Fibroblast of lung (primary cell): ENCODE measurements at regions not wholly inside any gene's neighbourhood (a gene's known extent, or its start where the extent isn't known, plus 50 kb on each side); places are given as distances from the start of the nearest gene placed in this dataset.

Experiments used
- DNase-seq, 2 donors: peaks; one replicate each; pipeline versions ENCODE4 v3.0.0 to v3.0.0-alpha.2; 2010; ENCODE audit warnings: low read depth in 2 of 2
- H2AFZ ChIP-seq: 2 replicates; pipeline ENCODE4 v1.5.1; 2012; ENCODE audit warnings: low read length, control low read depth, inconsistent platforms
- H3K27ac ChIP-seq: 2 replicates; pipeline ENCODE4 v1.5.1; 2011; ENCODE audit warnings: low read length, control low read depth; ENCODE audit not compliant: insufficient read depth
- H3K27me3 ChIP-seq: 2 replicates; pipeline ENCODE4 v1.5.1; 2011; ENCODE audit warnings: mild to moderate bottlenecking, low read length; ENCODE audit not compliant: control insufficient read depth, insufficient read depth
- H3K36me3 ChIP-seq: 2 replicates; pipeline ENCODE4 v1.5.1; 2011; ENCODE audit warnings: low read length; ENCODE audit not compliant: control insufficient read depth, insufficient read depth
- H3K4me1 ChIP-seq: 2 replicates; pipeline ENCODE4 v1.5.1; 2011; ENCODE audit warnings: low read length; ENCODE audit not compliant: control insufficient read depth, insufficient read depth; ENCODE audit errors: extremely low read depth
- H3K4me2 ChIP-seq: 2 replicates; pipeline ENCODE4 v1.5.1; 2011; ENCODE audit warnings: low read length, control low read depth; ENCODE audit not compliant: insufficient read depth; ENCODE audit errors: extremely low read depth
- H3K4me3 ChIP-seq, 4 experiments: fragments of 200-600 bp in 1 of 4; sonication (generic) in 1 of 4; replicated peaks in 1 of 4; 2 replicates each; pipeline ENCODE4 v1.5.1; 2011 to 2016; ENCODE audit warnings: low read length in 4 of 4, low read depth in 3 of 4, mild to moderate bottlenecking in 3 of 4, control low read depth in 2 of 4, inconsistent platforms in 1 of 4, mixed read lengths in 1 of 4; ENCODE audit not compliant: insufficient read depth in 1 of 4; ENCODE audit errors: control extremely low read depth in 1 of 4
- H3K79me2 ChIP-seq: 2 replicates; pipeline ENCODE4 v1.5.1; 2012; ENCODE audit warnings: mild to moderate bottlenecking, low read length, inconsistent platforms; ENCODE audit not compliant: control insufficient read depth, insufficient read depth
- H3K9ac ChIP-seq: 2 replicates; pipeline ENCODE4 v1.5.1; 2011; ENCODE audit warnings: mild to moderate bottlenecking, low read length, control low read depth; ENCODE audit not compliant: insufficient read depth
- H3K9me3 ChIP-seq: 2 replicates; pipeline ENCODE4 v1.5.1; 2012; ENCODE audit warnings: low read depth, low read length; ENCODE audit not compliant: control insufficient read depth, insufficient read depth
- H4K20me1 ChIP-seq: 2 replicates; pipeline ENCODE4 v1.5.1; 2011; ENCODE audit warnings: low read length; ENCODE audit not compliant: control insufficient read depth, insufficient read depth; ENCODE audit errors: extremely low read depth
- CTCF ChIP-seq, 2 donors: IDR thresholded peaks in 1 of 2; conservative IDR thresholded peaks in 1 of 2; 1 replicate in 1 of 2; 2 replicates in 1 of 2; pipeline ENCODE4 v1.5.1; 2011 to 2012; ENCODE audit warnings: low read length in 2 of 2, control low read depth in 1 of 2, inconsistent platforms in 1 of 2, low read depth in 1 of 2, mild to moderate bottlenecking in 1 of 2
- EZH2 ChIP-seq: IDR thresholded peaks from 2 replicates; pipeline ENCODE4 v1.5.1; 2012; ENCODE audit warnings: low read length, control low read depth, mild to moderate bottlenecking; ENCODE audit errors: missing control alignments

GRCh38 chr13:73517766-73518165, 459.0 kb downstream of the KLF5 start:
- no peaks in the 10 kb centered on the region for H3K9me3 ChIP-seq
- no peaks in the 10 kb centered on the region for H3K79me2 ChIP-seq
- no peak overlapping the region for H3K27ac ChIP-seq
- no peaks in the 10 kb centered on the region for H4K20me1 ChIP-seq
- no peak overlapping the region for H3K4me2 ChIP-seq
- TF ChIP-seq EZH2 (no peak), CTCF (conservative IDR thresholded peaks at IDR 0.05 in 1 of 2, IDR thresholded peaks at IDR 0.05 in 1 of 2; ENCODE audit: low read depth in 1 of 2, low read length in 2 of 2) (no peak)
- no peak overlapping the region for H3K4me3 ChIP-seq
- no peak for DNase-seq
- H3K4me1 ChIP-seq, result no peaks in the 10 kb centered on the region
- H2AFZ ChIP-seq, result no peak overlapping the region
- no peaks in the 10 kb centered on the region for H3K36me3 ChIP-seq
- no peak overlapping the region for H3K9ac ChIP-seq
- H3K27me3 ChIP-seq, result no peaks in the 10 kb centered on the region

GRCh38 chr13:73516731-73517130, 457.9 kb downstream of the KLF5 start:
- Histone ChIP-seq H3K36me3 (no peaks in the 10 kb centered on the region), H3K27ac (no peak overlapping the region), H4K20me1 (no peaks in the 10 kb centered on the region), H3K4me3 (no peak overlapping the region), H3K79me2 (no peaks in the 10 kb centered on the region), H2AFZ (no peak overlapping the region), H3K27me3 (no peaks in the 10 kb centered on the region), H3K4me1 (no peaks in the 10 kb centered on the region), H3K9me3 (no peaks in the 10 kb centered on the region), H3K4me2 (no peak overlapping the region), H3K9ac (no peak overlapping the region)
- no peak for DNase-seq
- no peak for TF ChIP-seq EZH2
- no peak for TF ChIP-seq CTCF (conservative IDR thresholded peaks at IDR 0.05 in 1 of 2, IDR thresholded peaks at IDR 0.05 in 1 of 2; ENCODE audit: low read depth in 1 of 2, low read length in 2 of 2)

- Histone ChIP-seq H3K4me2 (no peak overlapping the region), H4K20me1 (no peaks in the 10 kb centered on the region)
Observed at GRCh38 chr13:73514208-73514607, 455.4 kb downstream of the KLF5 start.

More at GRCh38 chr13:73514208-73514607, 455.4 kb downstream of the KLF5 start:
- Histone ChIP-seq H3K4me1 (no peaks in the 10 kb centered on the region), H3K79me2 (no peaks in the 10 kb centered on the region), H3K9ac (no peak overlapping the region), H2AFZ (no peak overlapping the region), H3K4me3 (no peak overlapping the region), H3K27ac (no peak overlapping the region), H3K36me3 (no peaks in the 10 kb centered on the region), H3K27me3 (no peaks in the 10 kb centered on the region), H3K9me3 (no peaks in the 10 kb centered on the region)
- TF ChIP-seq CTCF (conservative IDR thresholded peaks at IDR 0.05 in 1 of 2, IDR thresholded peaks at IDR 0.05 in 1 of 2; ENCODE audit: low read depth in 1 of 2, low read length in 2 of 2), result no peak
- TF ChIP-seq EZH2, result no peak
- no peak for DNase-seq
